DOHH2 (cell line): ENCODE measurements at regions not wholly inside any gene's neighbourhood (a gene's known extent, or its start where the extent isn't known, plus 50 kb on each side); places are given as distances from the start of the nearest gene placed in this dataset.

ENCODE experiments used
- H3F3A ChIP-seq: fragments of 200-600 bp; sonication (generic), shearing (Covaris generic); 2 replicates; pipeline ENCODE4 v1.6.0; 2016; ENCODE audit warnings: antibody characterized with exemption, mild to moderate bottlenecking; ENCODE audit not compliant: control insufficient read depth, insufficient read depth
- H3K27ac ChIP-seq: fragments of 200-600 bp; sonication (generic); 2 replicates; pipeline ENCODE4 v1.5.1; 2014; ENCODE audit warnings: low read depth, mild to moderate bottlenecking, low read length, moderate library complexity
- H3K27me3 ChIP-seq: fragments of 200-600 bp; sonication (generic); 2 replicates; pipeline ENCODE4 v1.6.1; 2014; ENCODE audit warnings: mild to moderate bottlenecking, low read length, mixed read lengths; ENCODE audit not compliant: control insufficient read depth
- H3K36me3 ChIP-seq: fragments of 200-600 bp; sonication (generic); 2 replicates; pipeline ENCODE4 v1.6.1; 2014; ENCODE audit warnings: mild to moderate bottlenecking, low read length, moderate library complexity, mixed read lengths; ENCODE audit not compliant: control insufficient read depth
- H3K4me1 ChIP-seq: fragments of 200-600 bp; sonication (generic); 2 replicates; pipeline ENCODE4 v1.6.1; 2014; ENCODE audit warnings: mild to moderate bottlenecking, low read length, mixed read lengths; ENCODE audit not compliant: control insufficient read depth
- H3K4me2 ChIP-seq: fragments of 200-600 bp; sonication (generic); 2 replicates; pipeline ENCODE4 v1.6.0; 2014; ENCODE audit warnings: mild to moderate bottlenecking, low read length, moderate library complexity
- H3K4me3 ChIP-seq: fragments of 200-600 bp; sonication (generic); 2 replicates; pipeline ENCODE4 v1.5.1; 2014; ENCODE audit warnings: mild to moderate bottlenecking, low read length, mixed read lengths
- H3K79me2 ChIP-seq: fragments of 200-600 bp; sonication (generic); 2 replicates; pipeline ENCODE4 v1.6.1; 2014; ENCODE audit warnings: mild to moderate bottlenecking, low read length, mixed read lengths; ENCODE audit not compliant: control insufficient read depth
- H3K9me2 ChIP-seq: fragments of 200-600 bp; sonication (generic); replicated peaks from 2 replicates; pipeline ENCODE4 v1.6.1; 2014; ENCODE audit warnings: mild to moderate bottlenecking, low read length, mixed read lengths; ENCODE audit not compliant: control insufficient read depth
- H3K9me3 ChIP-seq: fragments of 200-600 bp; sonication (generic); 2 replicates; pipeline ENCODE4 v1.6.1; 2014; ENCODE audit warnings: antibody characterized with exemption, low read length, mixed read lengths; ENCODE audit not compliant: control insufficient read depth, insufficient read depth
- H4K20me1 ChIP-seq: fragments of 200-600 bp; sonication (generic); 2 replicates; pipeline ENCODE4 v1.6.0; 2014; ENCODE audit warnings: low read depth, mild to moderate bottlenecking, antibody characterized with exemption, low read length, moderate library complexity; ENCODE audit not compliant: control insufficient read depth, insufficient read depth
- CTCF ChIP-seq: fragments of 200-600 bp; sonication (generic); IDR thresholded peaks from one replicate; pipeline ENCODE4 v1.5.1; 2014; ENCODE audit warnings: antibody characterized with exemption, mild to moderate bottlenecking, low read depth, low read length; ENCODE audit not compliant: poor library complexity, severe bottlenecking
- EZH2phosphoT487 ChIP-seq: fragments of 200-600 bp; sonication (generic); IDR thresholded peaks from 2 replicates; pipeline ENCODE4 v1.6.1; 2017; ENCODE audit warnings: borderline replicate concordance, mild to moderate bottlenecking, antibody characterized with exemption, low read length, moderate library complexity, mixed read lengths

GRCh38 chr5:144710637-144711036, 540.0 kb downstream of the KCTD16 start:
- Histone ChIP-seq H3K4me2 (peak overlapping the region; percentile 48), H3K4me3 (peak overlapping the region; percentile 21), H3K27me3 (no peaks in the 10 kb centered on the region), H3K4me1 (peaks cover 34% of the 10 kb centered on the region), H3K27ac (peak overlapping the region; percentile 78), H3K9me2 (no peaks in the 10 kb centered on the region), H4K20me1 (no peaks in the 10 kb centered on the region), H3K9me3 (peaks cover 6% of the 10 kb centered on the region; the same call in 1 of the 2 replicates), H3F3A (peaks cover 17% of the 10 kb centered on the region), H3K79me2 (no peaks in the 10 kb centered on the region), H3K36me3 (no peaks in the 10 kb centered on the region)
- no peak for TF ChIP-seq CTCF
- TF ChIP-seq EZH2phosphoT487 = no peak

- TF ChIP-seq CTCF (no peak), EZH2phosphoT487 (no peak)
- Histone ChIP-seq H3K9me2 (no peaks in the 10 kb centered on the region), H3K27ac (no peak overlapping the region), H4K20me1 (no peaks in the 10 kb centered on the region), H3K4me2 (no peak overlapping the region), H3K4me1 (no peaks in the 10 kb centered on the region), H3K9me3 (peaks cover 2% of the 10 kb centered on the region; the same call in 1 of the 2 replicates), H3F3A (no peaks in the 10 kb centered on the region), H3K27me3 (no peaks in the 10 kb centered on the region), H3K36me3 (no peaks in the 10 kb centered on the region), H3K4me3 (no peak overlapping the region), H3K79me2 (no peaks in the 10 kb centered on the region)
These were observed 533.1 kb downstream of the KCTD16 start for GRCh38 chr5:144703776-144704175.

GRCh38 chr5:144698484-144698883, 527.8 kb downstream of the KCTD16 start:
- Histone ChIP-seq H3K79me2 (no peaks in the 10 kb centered on the region), H3K4me3 (no peak overlapping the region), H4K20me1 (no peaks in the 10 kb centered on the region), H3K9me3 (no peaks in the 10 kb centered on the region), H3F3A (no peaks in the 10 kb centered on the region), H3K4me1 (no peaks in the 10 kb centered on the region), H3K27ac (no peak overlapping the region), H3K4me2 (no peak overlapping the region), H3K9me2 (no peaks in the 10 kb centered on the region), H3K36me3 (no peaks in the 10 kb centered on the region), H3K27me3 (no peaks in the 10 kb centered on the region)
- TF ChIP-seq EZH2phosphoT487 (no peak), CTCF (no peak)
